ENCODE measurements at regions not wholly inside any gene's neighbourhood (a gene's known extent, or its start where the extent isn't known, plus 50 kb on each side); places are given as distances from the start of the nearest gene placed in this dataset.
"Not testable (repeated sequence)": the region's sequence is repeated elsewhere in the genome, so short reads cannot be mapped to it uniquely, and the experiment has no call there.

GRCh38 chr4:132670557-132670956 lies 478.5 kb upstream of the PCDH10 start:
- ChIA-PET CTCF (no interaction called here), POLR2A (no interaction called here)
- no peak for DNase-seq
- Histone ChIP-seq H3K27me3 (replicated peaks in 1 of 2; ENCODE audit: control insufficient read depth in 2 of 2, extremely low read depth in 1 of 2, insufficient read depth in 2 of 2, low read length in 1 of 2) (no peaks in the 10 kb centered on the region), H3K36me3 (ENCODE audit: control insufficient read depth in 2 of 2, extremely low read depth in 1 of 2, insufficient read depth in 1 of 2, low read length in 1 of 2) (no peaks in the 10 kb centered on the region), H3K27ac (ENCODE audit: low read length) (no peak overlapping the region), H3K9me3 (no peaks in the 10 kb centered on the region), H3K4me3 (ENCODE audit: control insufficient read depth in 1 of 2, extremely low read depth in 1 of 2, low read length in 1 of 2) (no peak overlapping the region), H3K4me1 (ENCODE audit: control insufficient read depth in 1 of 2, extremely low read depth in 1 of 2, insufficient read depth in 2 of 2, low read length in 2 of 2) (no peaks in the 10 kb centered on the region)
- H3K9me3 Mint-ChIP-seq: peaks cover 2 to 10% (median 3%) of the 10 kb centered on the region in 3 donors
- no peaks in the 10 kb centered on the region for H3K4me1 Mint-ChIP-seq
- H3K27ac Mint-ChIP-seq: no peak overlapping the region
- ATAC-seq (replicated peaks in 1 of 4): no peak
- no CpG with 5 or more reads among the region's 1 CpG for WGBS (ENCODE audit: insufficient coverage)
- no peaks in the 10 kb centered on the region for H3K36me3 Mint-ChIP-seq
- no peaks in the 10 kb centered on the region for H3K27me3 Mint-ChIP-seq
- no peak overlapping the region for H3K4me3 Mint-ChIP-seq

GRCh38 chr4:132683957-132684356 lies 465.1 kb upstream of the PCDH10 start:
- H3K27me3 Mint-ChIP-seq: no peaks in the 10 kb centered on the region
- Histone ChIP-seq H3K4me1 (ENCODE audit: control insufficient read depth in 1 of 2, extremely low read depth in 1 of 2, insufficient read depth in 2 of 2, low read length in 2 of 2) (no peaks in the 10 kb centered on the region), H3K27me3 (replicated peaks in 1 of 2; ENCODE audit: control insufficient read depth in 2 of 2, extremely low read depth in 1 of 2, insufficient read depth in 2 of 2, low read length in 1 of 2) (no peaks in the 10 kb centered on the region), H3K9me3 (no peaks in the 10 kb centered on the region), H3K27ac (ENCODE audit: low read length) (no peak overlapping the region), H3K4me3 (ENCODE audit: control insufficient read depth in 1 of 2, extremely low read depth in 1 of 2, low read length in 1 of 2) (no peak overlapping the region), H3K36me3 (ENCODE audit: control insufficient read depth in 2 of 2, extremely low read depth in 1 of 2, insufficient read depth in 1 of 2, low read length in 1 of 2) (no peaks in the 10 kb centered on the region)
- ChIA-PET POLR2A (no interaction called here), CTCF (no interaction called here)
- peaks cover 9 to 29% (median 21%) of the 10 kb centered on the region in 3 donors for H3K9me3 Mint-ChIP-seq
- no peaks in the 10 kb centered on the region for H3K36me3 Mint-ChIP-seq
- no peaks in the 10 kb centered on the region for H3K4me1 Mint-ChIP-seq
- DNase-seq (no peak), ATAC-seq (replicated peaks in 1 of 4) (no peak)
- H3K4me3 Mint-ChIP-seq: no peak overlapping the region
- H3K27ac Mint-ChIP-seq: no peak overlapping the region

GRCh38 chr4:132691026-132691425 lies 458.1 kb upstream of the PCDH10 start:
- Mint-ChIP-seq H3K4me1 (no peaks in the 10 kb centered on the region), H3K36me3 (no peaks in the 10 kb centered on the region), H3K27me3 (no peaks in the 10 kb centered on the region), H3K4me3 (no peak overlapping the region), H3K9me3 (peaks cover 0 to 25% (median 20%) of the 10 kb centered on the region in 3 donors), H3K27ac (no peak overlapping the region)
- no peaks in the 10 kb centered on the region for H3K9me3 ChIP-seq
- no peak for ATAC-seq (replicated peaks in 1 of 4)
- ChIA-PET CTCF (no interaction called here), POLR2A (no interaction called here)
- H3K4me1 ChIP-seq (ENCODE audit: control insufficient read depth in 1 of 2, extremely low read depth in 1 of 2, insufficient read depth in 2 of 2, low read length in 2 of 2): no peaks in the 10 kb centered on the region
- H3K27ac ChIP-seq (ENCODE audit: low read length): no peak overlapping the region
- no peak overlapping the region for H3K4me3 ChIP-seq (ENCODE audit: control insufficient read depth in 1 of 2, extremely low read depth in 1 of 2, low read length in 1 of 2)
- no CpG with 5 or more reads among the region's 2 CpGs for WGBS (ENCODE audit: insufficient coverage)
- H3K36me3 ChIP-seq (ENCODE audit: control insufficient read depth in 2 of 2, extremely low read depth in 1 of 2, insufficient read depth in 1 of 2, low read length in 1 of 2): no peaks in the 10 kb centered on the region
- no peak for DNase-seq
- H3K27me3 ChIP-seq (replicated peaks in 1 of 2; ENCODE audit: control insufficient read depth in 2 of 2, extremely low read depth in 1 of 2, insufficient read depth in 2 of 2, low read length in 1 of 2): no peaks in the 10 kb centered on the region

- Mint-ChIP-seq H3K27me3 (no peaks in the 10 kb centered on the region), H3K36me3 (no peaks in the 10 kb centered on the region), H3K4me1 (no peaks in the 10 kb centered on the region), H3K27ac (no peak overlapping the region), H3K4me3 (no peak overlapping the region), H3K9me3 (peaks cover 0 to 25% (median 20%) of the 10 kb centered on the region in 3 donors)
- Histone ChIP-seq H3K4me3 (ENCODE audit: control insufficient read depth in 1 of 2, extremely low read depth in 1 of 2, low read length in 1 of 2) (no peak overlapping the region), H3K27ac (ENCODE audit: low read length) (no peak overlapping the region), H3K36me3 (ENCODE audit: control insufficient read depth in 2 of 2, extremely low read depth in 1 of 2, insufficient read depth in 1 of 2, low read length in 1 of 2) (no peaks in the 10 kb centered on the region), H3K27me3 (replicated peaks in 1 of 2; ENCODE audit: control insufficient read depth in 2 of 2, extremely low read depth in 1 of 2, insufficient read depth in 2 of 2, low read length in 1 of 2) (no peaks in the 10 kb centered on the region), H3K4me1 (ENCODE audit: control insufficient read depth in 1 of 2, extremely low read depth in 1 of 2, insufficient read depth in 2 of 2, low read length in 2 of 2) (no peaks in the 10 kb centered on the region), H3K9me3 (no peaks in the 10 kb centered on the region)
- CTCF ChIA-PET: no interaction called here
- DNase-seq (no peak), ATAC-seq (replicated peaks in 1 of 4) (no peak)
- POLR2A ChIA-PET: no interaction called here
- no CpG with 5 or more reads among the region's 2 CpGs for WGBS (ENCODE audit: insufficient coverage)
These were observed 457.4 kb upstream of the PCDH10 start for GRCh38 chr4:132691668-132692067.

- H3K4me3 Mint-ChIP-seq: no peak overlapping the region
- Histone ChIP-seq H3K4me3 (ENCODE audit: control insufficient read depth in 1 of 2, extremely low read depth in 1 of 2, low read length in 1 of 2) (no peak overlapping the region), H3K9me3 (no peaks in the 10 kb centered on the region), H3K4me1 (ENCODE audit: control insufficient read depth in 1 of 2, extremely low read depth in 1 of 2, insufficient read depth in 2 of 2, low read length in 2 of 2) (no peaks in the 10 kb centered on the region), H3K27me3 (replicated peaks in 1 of 2; ENCODE audit: control insufficient read depth in 2 of 2, extremely low read depth in 1 of 2, insufficient read depth in 2 of 2, low read length in 1 of 2) (no peaks in the 10 kb centered on the region), H3K27ac (ENCODE audit: low read length) (no peak overlapping the region), H3K36me3 (ENCODE audit: control insufficient read depth in 2 of 2, extremely low read depth in 1 of 2, insufficient read depth in 1 of 2, low read length in 1 of 2) (no peaks in the 10 kb centered on the region)
- ChIA-PET CTCF (no interaction called here), POLR2A (no interaction called here)
- H3K36me3 Mint-ChIP-seq: no peaks in the 10 kb centered on the region
- no peak for ATAC-seq (replicated peaks in 1 of 4)
- H3K27ac Mint-ChIP-seq: no peak overlapping the region
- peaks cover 3 to 26% (median 16%) of the 10 kb centered on the region in 3 donors for H3K9me3 Mint-ChIP-seq
- H3K27me3 Mint-ChIP-seq: no peaks in the 10 kb centered on the region
- DNase-seq: no peak
- no peaks in the 10 kb centered on the region for H3K4me1 Mint-ChIP-seq
These were observed 454.3 kb upstream of the PCDH10 start for GRCh38 chr4:132694775-132695174.

- H3K27ac Mint-ChIP-seq; H3K4me3 Mint-ChIP-seq; H3K4me3 ChIP-seq (ENCODE audit: control insufficient read depth in 1 of 2, extremely low read depth in 1 of 2, low read length in 1 of 2); DNase-seq; H3K36me3 Mint-ChIP-seq; H3K9me3 ChIP-seq; H3K27me3 ChIP-seq (replicated peaks in 1 of 2; ENCODE audit: control insufficient read depth in 2 of 2, extremely low read depth in 1 of 2, insufficient read depth in 2 of 2, low read length in 1 of 2); H3K4me1 Mint-ChIP-seq; CTCF ChIA-PET; H3K4me1 ChIP-seq (ENCODE audit: control insufficient read depth in 1 of 2, extremely low read depth in 1 of 2, insufficient read depth in 2 of 2, low read length in 2 of 2); POLR2A ChIA-PET; ATAC-seq (replicated peaks in 1 of 4); H3K27ac ChIP-seq (ENCODE audit: low read length); H3K27me3 Mint-ChIP-seq; H3K36me3 ChIP-seq (ENCODE audit: control insufficient read depth in 2 of 2, extremely low read depth in 1 of 2, insufficient read depth in 1 of 2, low read length in 1 of 2): not testable (repeated sequence)
- peaks cover 3 to 33% (median 15%) of the 10 kb centered on the region in 3 donors for H3K9me3 Mint-ChIP-seq
- WGBS (ENCODE audit: insufficient coverage): no CpG with 5 or more reads among the region's 4 CpGs
These were observed 451.6 kb upstream of the PCDH10 start for GRCh38 chr4:132697505-132697904.

- ChIA-PET POLR2A (no interaction called here), CTCF (no interaction called here)
- no peaks in the 10 kb centered on the region for H3K36me3 Mint-ChIP-seq
- Histone ChIP-seq H3K36me3 (ENCODE audit: control insufficient read depth in 2 of 2, extremely low read depth in 1 of 2, insufficient read depth in 1 of 2, low read length in 1 of 2) (no peaks in the 10 kb centered on the region), H3K4me1 (ENCODE audit: control insufficient read depth in 1 of 2, extremely low read depth in 1 of 2, insufficient read depth in 2 of 2, low read length in 2 of 2) (no peaks in the 10 kb centered on the region), H3K27me3 (replicated peaks in 1 of 2; ENCODE audit: control insufficient read depth in 2 of 2, extremely low read depth in 1 of 2, insufficient read depth in 2 of 2, low read length in 1 of 2) (no peaks in the 10 kb centered on the region), H3K27ac (ENCODE audit: low read length) (no peak overlapping the region), H3K9me3 (no peaks in the 10 kb centered on the region), H3K4me3 (ENCODE audit: control insufficient read depth in 1 of 2, extremely low read depth in 1 of 2, low read length in 1 of 2) (no peak overlapping the region)
- H3K27ac Mint-ChIP-seq: no peak overlapping the region
- DNase-seq: no peak
- no CpG with 5 or more reads among the region's 2 CpGs for WGBS (ENCODE audit: insufficient coverage)
- no peaks in the 10 kb centered on the region for H3K4me1 Mint-ChIP-seq
- ATAC-seq (replicated peaks in 1 of 4): no peak
- peaks cover 10 to 19% (median 12%) of the 10 kb centered on the region in 3 donors for H3K9me3 Mint-ChIP-seq
- no peak overlapping the region for H3K4me3 Mint-ChIP-seq
- no peaks in the 10 kb centered on the region for H3K27me3 Mint-ChIP-seq
These were observed 441.1 kb upstream of the PCDH10 start for GRCh38 chr4:132707955-132708354.

Measured in T-cell (primary cell).